ENCODE measurements at regions not wholly inside any gene's neighbourhood (a gene's known extent, or its start where the extent isn't known, plus 50 kb on each side); places are given as distances from the start of the nearest gene placed in this dataset.

- ChIA-PET POLR2A (no interaction called here), CTCF (no interaction called here)
- Histone ChIP-seq H3K27me3 (ENCODE audit: control insufficient read depth, insufficient read depth, low read length) (no peaks in the 10 kb centered on the region), H3K27ac (ENCODE audit: low read length) (no peak overlapping the region), H3K36me3 (ENCODE audit: control insufficient read depth, insufficient read depth, low read length) (no peaks in the 10 kb centered on the region), H3K4me1 (ENCODE audit: control insufficient read depth, insufficient read depth, low read length) (no peaks in the 10 kb centered on the region), H3K9me3 (ENCODE audit: control insufficient read depth, insufficient read depth, low read depth, low read length) (0 out of 2 replicates have a peak, but pooled peaks cover 4% of the 10 kb centered on the region), H3K4me3 (ENCODE audit: low read depth in 2 of 2, low read length in 2 of 2) (no peak overlapping the region)
- TF ChIP-seq SIN3A (IDR thresholded peaks at IDR 0.05; ENCODE audit: borderline replicate concordance, insufficient read depth, low read depth, low read length) = no peak
- no peak for TF ChIP-seq TCF7L2 (IDR thresholded peaks at IDR 0.05; ENCODE audit: low read depth, low read length)
- TF ChIP-seq REST (IDR thresholded peaks at IDR 0.05; ENCODE audit: insufficient read depth in 1 of 2, low read depth in 2 of 2, low read length in 1 of 2) = no peak
- TF ChIP-seq CTCF (IDR thresholded peaks at IDR 0.05) = no peak
- no peak for TF ChIP-seq POLR2AphosphoS5 (IDR thresholded peaks at IDR 0.05; ENCODE audit: low read depth, low read length)
- ATAC-seq = no peak
- no peak for DNase-seq (ENCODE audit: low read depth, low spot score)
- no TSS peak for BruUV-seq (replicated peaks)
- in situ Hi-C loops (cut with HindIII; ENCODE audit: low pct_unique_long_range_greater_than_20kb, low sequenced_read_pairs) = no loop called here
- intact Hi-C loops (cut with micrococcal nuclease; ENCODE audit: unreplicated experiment) = no loop called here
These were observed 695.3 kb downstream of the KCNA4 start for GRCh38 chr11:29321293-29322132.

- ChIA-PET CTCF (no interaction called here), POLR2A (no interaction called here)
- intact Hi-C loops (cut with micrococcal nuclease; ENCODE audit: unreplicated experiment) = no loop called here
- H3K36me3 ChIP-seq (ENCODE audit: control insufficient read depth, insufficient read depth, low read length) = no peaks in the 10 kb centered on the region
- DNase-seq (ENCODE audit: low read depth, low spot score) (no peak), ATAC-seq (no peak)
- BruUV-seq (replicated peaks) = no TSS peak
- H3K27ac ChIP-seq (ENCODE audit: low read length) = no peak overlapping the region
- no peak overlapping the region for H3K4me3 ChIP-seq (ENCODE audit: low read depth in 2 of 2, low read length in 2 of 2)
- no peaks in the 10 kb centered on the region for H3K4me1 ChIP-seq (ENCODE audit: control insufficient read depth, insufficient read depth, low read length)
- TF ChIP-seq POLR2AphosphoS5 (IDR thresholded peaks at IDR 0.05; ENCODE audit: low read depth, low read length) (no peak), SIN3A (IDR thresholded peaks at IDR 0.05; ENCODE audit: borderline replicate concordance, insufficient read depth, low read depth, low read length) (no peak), TCF7L2 (IDR thresholded peaks at IDR 0.05; ENCODE audit: low read depth, low read length) (no peak), REST (IDR thresholded peaks at IDR 0.05; ENCODE audit: insufficient read depth in 1 of 2, low read depth in 2 of 2, low read length in 1 of 2) (no peak), CTCF (IDR thresholded peaks at IDR 0.05) (no peak)
- H3K9me3 ChIP-seq (ENCODE audit: control insufficient read depth, insufficient read depth, low read depth, low read length) = 0 out of 2 replicates have a peak, but pooled peaks cover 4% of the 10 kb centered on the region
- in situ Hi-C loops (cut with HindIII; ENCODE audit: low pct_unique_long_range_greater_than_20kb, low sequenced_read_pairs) = no loop called here
- no peaks in the 10 kb centered on the region for H3K27me3 ChIP-seq (ENCODE audit: control insufficient read depth, insufficient read depth, low read length)
These were observed 696.6 kb downstream of the KCNA4 start for GRCh38 chr11:29320196-29320595.
